ENCODE measurements at regions not wholly inside any gene's neighbourhood (a gene's known extent, or its start where the extent isn't known, plus 50 kb on each side); places are given as distances from the start of the nearest gene placed in this dataset.

DNA sequence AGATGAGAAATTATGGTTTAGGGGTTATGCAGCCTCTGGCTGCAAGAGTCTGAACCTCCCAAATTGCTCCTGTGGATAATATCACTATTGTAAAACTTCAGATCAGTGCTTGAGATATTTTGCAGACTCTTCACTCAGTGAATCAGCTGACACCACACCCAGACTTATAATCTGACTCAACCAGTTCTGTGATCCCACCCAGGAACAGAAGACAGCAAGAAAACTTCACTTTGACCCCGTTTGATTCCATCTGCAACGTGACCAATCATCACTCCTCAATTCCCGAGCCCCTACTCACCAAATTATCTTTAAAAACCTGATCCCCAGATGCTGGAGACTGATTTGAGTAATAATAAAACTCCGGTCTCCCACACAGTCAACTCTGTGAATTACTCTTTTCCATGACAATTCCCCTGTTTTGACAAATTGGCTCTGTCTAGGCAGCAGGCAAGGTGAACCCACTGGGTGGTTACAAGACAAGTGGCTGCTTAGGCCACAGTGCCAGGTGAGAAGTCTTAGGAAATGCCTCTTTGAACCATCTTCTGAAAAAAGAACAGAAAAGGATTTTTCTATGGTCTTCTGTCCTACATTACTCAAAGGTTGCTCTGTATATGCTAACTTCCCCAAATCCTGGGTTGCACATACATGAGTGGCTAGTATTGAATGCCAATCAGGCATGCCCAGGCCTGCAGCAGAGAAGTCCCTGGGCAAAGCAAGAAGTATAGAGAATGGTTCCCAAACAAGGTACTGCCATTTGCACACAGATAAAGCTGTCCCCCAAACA is 588.0 kb downstream of the PRELID2 start:
- H3K9me3 Mint-ChIP-seq, result peaks cover 5% of the 10 kb centered on the region

DNA sequence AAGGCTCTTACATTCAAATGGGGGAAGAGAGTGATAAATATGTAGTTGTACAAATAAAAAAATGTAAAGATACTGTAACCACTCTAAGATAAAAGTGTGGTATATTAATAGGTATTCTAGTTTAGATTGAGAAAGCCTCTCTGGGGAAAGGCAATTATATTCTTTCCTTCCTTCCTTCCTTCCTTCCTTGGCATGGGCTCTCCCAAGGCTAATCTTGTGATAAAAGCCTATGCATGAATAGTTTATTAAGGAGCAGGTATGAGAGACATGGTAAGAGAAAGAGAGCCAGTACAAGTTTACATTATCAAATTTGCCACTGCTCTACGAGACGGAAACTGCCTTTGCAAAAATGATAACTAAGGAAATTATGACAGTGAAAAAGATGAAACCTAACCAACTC is 588.8 kb downstream of the PRELID2 start:
- ATAC-seq (replicated peaks), result no peak
- Mint-ChIP-seq H3K9me3 (no peaks in the 10 kb centered on the region), H3K27me3 (no peaks in the 10 kb centered on the region), H3K4me3 (no peak overlapping the region), H3K4me1 (no peaks in the 10 kb centered on the region), H3K36me3 (ENCODE audit: low read depth) (no peaks in the 10 kb centered on the region), H3K27ac (no peak overlapping the region)

More for the DNA sequence above, 588.0 kb downstream of the PRELID2 start:
- Mint-ChIP-seq H3K36me3 (ENCODE audit: low read depth) (no peaks in the 10 kb centered on the region), H3K4me3 (no peak overlapping the region), H3K4me1 (no peaks in the 10 kb centered on the region), H3K27ac (no peak overlapping the region), H3K27me3 (no peaks in the 10 kb centered on the region)
- ATAC-seq (replicated peaks), result no peak

DNA sequence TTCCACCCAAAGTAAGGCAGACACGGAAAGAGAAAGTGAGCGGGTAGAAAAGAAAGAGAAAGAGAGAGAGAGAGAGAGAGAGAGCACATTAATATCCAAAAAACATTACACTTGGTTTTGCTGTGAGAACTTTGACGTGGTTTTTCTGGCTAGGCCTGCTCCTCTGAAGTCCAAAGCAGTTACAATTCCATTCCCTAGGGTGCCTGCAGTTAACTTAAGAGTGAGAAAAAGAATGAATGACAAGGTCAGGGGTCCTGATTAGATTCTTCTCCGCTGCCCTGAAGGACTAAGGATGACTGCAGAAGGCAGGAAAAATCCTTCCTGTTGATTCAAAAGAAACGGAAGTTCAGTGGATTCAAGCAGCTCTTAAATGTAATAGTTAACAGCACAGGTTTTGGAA is 589.8 kb downstream of the PRELID2 start:
- no peaks in the 10 kb centered on the region for H3K4me1 Mint-ChIP-seq
- no peak overlapping the region for H3K4me3 Mint-ChIP-seq
- no peak overlapping the region for H3K27ac Mint-ChIP-seq
- H3K36me3 Mint-ChIP-seq (ENCODE audit: low read depth), result no peaks in the 10 kb centered on the region
- H3K9me3 Mint-ChIP-seq, result no peaks in the 10 kb centered on the region
- no peaks in the 10 kb centered on the region for H3K27me3 Mint-ChIP-seq
- ATAC-seq (replicated peaks), result no peak

DNA sequence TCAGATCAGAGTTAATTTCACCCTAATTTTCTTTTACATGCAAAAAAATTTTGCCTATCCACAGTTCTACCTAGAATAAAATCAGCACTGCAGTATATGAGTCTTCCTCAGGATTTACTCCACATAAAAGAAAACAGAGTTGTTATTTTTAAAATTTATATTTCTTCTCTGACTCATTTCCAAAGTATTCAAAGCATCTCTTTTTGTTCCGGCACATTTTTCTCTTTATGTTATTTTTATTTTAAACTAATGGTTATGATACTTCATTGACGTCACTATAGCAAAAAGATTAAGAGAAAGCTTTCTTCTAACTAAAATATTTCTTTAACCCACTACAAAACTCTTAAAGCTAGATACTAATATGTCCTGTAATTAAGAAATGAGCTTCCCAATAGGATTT is 590.4 kb downstream of the PRELID2 start:
- H3K27ac Mint-ChIP-seq, result no peak overlapping the region
- H3K4me3 Mint-ChIP-seq, result no peak overlapping the region
- ATAC-seq (replicated peaks), result no peak
- H3K4me1 Mint-ChIP-seq, result no peaks in the 10 kb centered on the region
- H3K27me3 Mint-ChIP-seq, result no peaks in the 10 kb centered on the region
- H3K9me3 Mint-ChIP-seq, result no peaks in the 10 kb centered on the region
- no peaks in the 10 kb centered on the region for H3K36me3 Mint-ChIP-seq (ENCODE audit: low read depth)

DNA sequence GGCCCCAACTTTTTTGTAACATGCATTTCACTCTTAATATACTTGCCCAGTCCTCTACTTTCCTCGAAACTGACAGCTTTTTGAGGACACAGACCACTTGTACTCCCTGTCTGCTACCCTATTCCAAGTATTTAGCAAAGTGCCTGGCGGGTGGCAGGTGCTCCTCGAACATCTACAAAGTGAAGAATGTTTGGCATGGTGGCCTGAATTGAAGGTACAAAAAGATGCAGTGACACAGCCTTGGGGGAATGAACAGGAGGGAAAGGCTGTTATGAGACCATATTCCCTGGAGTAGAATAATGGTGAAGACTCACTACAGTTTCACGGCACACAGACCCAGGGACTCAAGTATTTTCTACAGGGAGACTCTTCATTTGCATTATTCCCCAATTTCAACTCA is 590.9 kb downstream of the PRELID2 start:
- no peak overlapping the region for H3K4me3 Mint-ChIP-seq
- H3K27me3 Mint-ChIP-seq, result no peaks in the 10 kb centered on the region
- H3K4me1 Mint-ChIP-seq, result no peaks in the 10 kb centered on the region
- H3K36me3 Mint-ChIP-seq (ENCODE audit: low read depth), result no peaks in the 10 kb centered on the region
- no peak overlapping the region for H3K27ac Mint-ChIP-seq
- ATAC-seq (replicated peaks), result no peak
- H3K9me3 Mint-ChIP-seq, result no peaks in the 10 kb centered on the region

DNA sequence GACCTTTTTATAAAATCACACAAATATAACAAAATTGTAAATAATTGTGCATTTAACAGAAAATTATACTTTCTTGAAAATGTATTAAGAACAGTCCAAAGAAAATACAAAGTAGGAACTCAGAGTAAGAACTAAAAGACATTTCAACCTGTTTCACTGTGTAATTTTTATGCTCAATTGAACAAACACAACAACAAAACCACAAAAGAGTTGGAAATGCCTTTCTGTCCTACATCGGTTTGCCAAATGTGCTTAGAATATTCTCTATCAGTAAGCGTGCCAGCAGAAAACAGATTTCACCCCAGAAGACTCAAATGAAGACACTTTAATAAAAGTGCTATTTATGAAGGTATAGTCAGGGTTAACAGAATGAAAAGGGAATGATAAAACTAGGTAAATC is 592.1 kb downstream of the PRELID2 start:
- H3K4me3 Mint-ChIP-seq, result no peak overlapping the region
- no peak overlapping the region for H3K27ac Mint-ChIP-seq
- H3K4me1 Mint-ChIP-seq, result no peaks in the 10 kb centered on the region
- H3K27me3 Mint-ChIP-seq, result no peaks in the 10 kb centered on the region
- no peaks in the 10 kb centered on the region for H3K36me3 Mint-ChIP-seq (ENCODE audit: low read depth)
- H3K9me3 Mint-ChIP-seq, result peaks cover 3% of the 10 kb centered on the region
- no peak for ATAC-seq (replicated peaks)

DNA sequence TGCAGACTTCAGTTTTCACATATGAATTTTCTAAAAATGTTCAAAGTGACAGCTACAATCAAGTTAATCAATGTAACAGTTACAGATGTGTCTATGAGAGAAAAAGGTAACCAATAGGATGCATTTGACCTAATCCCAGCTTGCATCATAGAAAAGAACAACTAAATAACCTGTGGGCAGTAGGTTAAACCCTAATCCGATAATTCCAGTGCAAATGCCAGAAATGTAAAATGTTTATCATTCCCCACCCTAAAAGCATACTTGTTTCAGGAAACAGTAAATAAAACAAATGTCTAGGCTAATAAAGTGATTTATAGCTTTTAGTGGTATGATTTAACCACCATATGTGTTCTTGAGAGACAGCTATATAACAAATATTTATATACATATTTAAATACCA is 592.6 kb downstream of the PRELID2 start:
- no peaks in the 10 kb centered on the region for H3K36me3 Mint-ChIP-seq (ENCODE audit: low read depth)
- ATAC-seq (replicated peaks), result no peak
- peaks cover 3% of the 10 kb centered on the region for H3K9me3 Mint-ChIP-seq
- no peaks in the 10 kb centered on the region for H3K4me1 Mint-ChIP-seq
- H3K4me3 Mint-ChIP-seq, result no peak overlapping the region
- no peaks in the 10 kb centered on the region for H3K27me3 Mint-ChIP-seq
- no peak overlapping the region for H3K27ac Mint-ChIP-seq

DNA sequence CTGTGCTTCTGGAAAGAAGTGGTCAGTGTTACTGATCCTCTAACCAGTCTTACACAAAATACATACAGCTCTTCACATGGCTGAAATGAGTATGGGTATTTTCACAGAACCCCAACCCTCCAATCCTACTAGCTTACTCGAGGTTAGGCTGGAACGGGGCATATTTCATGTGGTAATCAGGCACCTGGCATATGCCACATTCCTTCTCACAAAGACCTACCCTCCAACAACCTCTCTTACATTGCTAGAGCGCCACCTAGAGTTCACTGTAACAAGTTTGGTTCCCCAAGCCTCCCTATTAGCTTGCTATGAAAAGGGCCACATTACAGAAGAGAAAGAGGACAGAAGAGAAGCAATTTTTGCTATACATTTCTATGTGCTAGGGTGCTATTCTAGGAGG is 597.3 kb downstream of the PRELID2 start:
- Mint-ChIP-seq H3K27me3 (no peaks in the 10 kb centered on the region), H3K27ac (no peak overlapping the region), H3K4me1 (no peaks in the 10 kb centered on the region)

DNA sequence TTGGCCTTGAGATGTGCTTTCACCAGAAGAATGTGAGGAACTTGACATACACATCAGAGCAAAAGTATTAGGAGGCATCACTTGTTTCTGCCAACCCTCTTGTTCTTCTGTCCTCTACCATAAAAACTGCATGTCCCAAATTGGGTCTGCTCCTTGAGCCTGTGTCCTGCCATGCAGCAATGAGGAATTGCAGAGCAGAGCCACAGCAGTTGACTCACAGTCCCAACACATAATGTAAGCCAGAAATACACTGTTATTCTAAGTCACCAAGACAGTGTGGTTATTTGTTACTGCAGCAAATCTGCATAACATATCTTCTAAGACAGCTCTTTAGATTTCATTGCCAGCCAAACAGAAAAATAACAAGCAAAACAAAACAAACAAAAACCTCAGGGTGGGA is 598.2 kb downstream of the PRELID2 start:
- H3K4me1 Mint-ChIP-seq, result no peaks in the 10 kb centered on the region
- H3K27ac Mint-ChIP-seq, result no peak overlapping the region
- no peak overlapping the region for H3K4me3 Mint-ChIP-seq
- H3K27me3 Mint-ChIP-seq, result no peaks in the 10 kb centered on the region
- no peaks in the 10 kb centered on the region for H3K36me3 Mint-ChIP-seq (ENCODE audit: low read depth)
- peaks cover 3% of the 10 kb centered on the region for H3K9me3 Mint-ChIP-seq
- no peak for ATAC-seq (replicated peaks)

More for the DNA sequence above, 597.3 kb downstream of the PRELID2 start:
- ATAC-seq (replicated peaks), result no peak
- H3K36me3 Mint-ChIP-seq (ENCODE audit: low read depth), result no peaks in the 10 kb centered on the region
- no peak overlapping the region for H3K4me3 Mint-ChIP-seq
- H3K9me3 Mint-ChIP-seq, result peaks cover 3% of the 10 kb centered on the region

DNA sequence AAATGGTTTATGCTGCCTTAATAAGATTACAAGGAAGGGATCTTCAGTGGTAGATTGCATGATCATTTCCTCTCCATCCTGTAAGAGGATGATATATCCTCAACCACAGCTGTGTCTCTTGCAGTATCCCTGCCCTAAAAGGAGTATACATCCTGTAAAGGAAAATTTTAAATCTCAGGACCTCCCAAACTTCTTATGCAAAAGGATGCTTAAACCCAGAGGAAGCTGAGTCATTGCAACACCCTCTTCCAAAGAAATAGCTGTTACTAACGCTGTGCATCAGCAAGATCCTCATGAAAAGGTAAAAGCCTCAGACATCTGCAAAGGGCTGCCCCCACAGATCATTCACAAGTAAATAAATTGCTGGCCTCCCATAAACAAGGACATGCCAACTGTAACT is 599.0 kb downstream of the PRELID2 start:
- Mint-ChIP-seq H3K36me3 (ENCODE audit: low read depth) (no peaks in the 10 kb centered on the region), H3K27me3 (no peaks in the 10 kb centered on the region), H3K27ac (no peak overlapping the region), H3K4me1 (no peaks in the 10 kb centered on the region), H3K9me3 (peaks cover 3% of the 10 kb centered on the region), H3K4me3 (no peak overlapping the region)
- no peak for ATAC-seq (replicated peaks)

DNA sequence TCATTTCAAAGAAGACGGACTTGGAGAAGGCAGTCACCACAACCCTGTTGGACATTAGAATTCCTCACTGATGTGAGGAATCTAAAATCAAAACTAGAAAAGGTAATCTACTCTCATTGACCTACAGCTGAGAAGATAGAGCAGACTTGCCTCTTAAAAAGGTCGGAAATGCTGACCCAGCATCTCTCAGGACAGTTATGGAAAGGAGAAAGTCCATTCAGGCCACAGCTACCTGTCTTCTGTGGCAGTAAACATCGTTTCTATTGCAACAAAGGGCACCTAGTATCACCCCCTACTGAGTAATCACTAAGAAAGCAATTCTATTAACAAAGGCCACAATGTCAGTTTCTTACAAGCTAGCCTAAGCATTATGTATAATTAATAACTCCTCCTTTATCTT is 601.7 kb downstream of the PRELID2 start:
- H3K4me1 Mint-ChIP-seq, result no peaks in the 10 kb centered on the region
- peaks cover 5% of the 10 kb centered on the region for H3K9me3 Mint-ChIP-seq
- no peak for ATAC-seq (replicated peaks)
- no peaks in the 10 kb centered on the region for H3K27me3 Mint-ChIP-seq
- no peaks in the 10 kb centered on the region for H3K36me3 Mint-ChIP-seq (ENCODE audit: low read depth)
- no peak overlapping the region for H3K4me3 Mint-ChIP-seq
- H3K27ac Mint-ChIP-seq, result no peak overlapping the region

DNA sequence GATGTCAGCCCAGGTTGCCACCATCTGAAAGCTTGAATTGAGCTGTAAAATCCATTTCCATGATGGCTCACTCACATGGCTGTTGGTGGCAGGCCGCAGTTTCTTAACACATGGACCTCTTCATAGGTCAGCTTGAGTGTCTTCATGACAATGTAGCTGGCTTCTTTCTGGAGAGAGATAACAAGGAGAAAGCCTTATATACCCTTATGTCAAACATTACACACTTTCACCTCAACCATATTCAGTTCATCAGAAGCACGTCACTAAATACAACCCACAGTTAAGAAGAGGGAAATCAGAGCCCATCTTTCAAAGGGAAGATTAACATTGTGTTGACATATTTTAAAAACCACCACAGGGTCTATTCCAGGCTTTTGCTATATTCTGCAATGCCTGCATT is 604.4 kb downstream of the PRELID2 start:
- Mint-ChIP-seq H3K4me1 (no peaks in the 10 kb centered on the region), H3K4me3 (no peak overlapping the region), H3K9me3 (peaks cover 5% of the 10 kb centered on the region), H3K27ac (no peak overlapping the region), H3K27me3 (no peaks in the 10 kb centered on the region), H3K36me3 (ENCODE audit: low read depth) (no peaks in the 10 kb centered on the region)
- ATAC-seq (replicated peaks), result no peak

DNA sequence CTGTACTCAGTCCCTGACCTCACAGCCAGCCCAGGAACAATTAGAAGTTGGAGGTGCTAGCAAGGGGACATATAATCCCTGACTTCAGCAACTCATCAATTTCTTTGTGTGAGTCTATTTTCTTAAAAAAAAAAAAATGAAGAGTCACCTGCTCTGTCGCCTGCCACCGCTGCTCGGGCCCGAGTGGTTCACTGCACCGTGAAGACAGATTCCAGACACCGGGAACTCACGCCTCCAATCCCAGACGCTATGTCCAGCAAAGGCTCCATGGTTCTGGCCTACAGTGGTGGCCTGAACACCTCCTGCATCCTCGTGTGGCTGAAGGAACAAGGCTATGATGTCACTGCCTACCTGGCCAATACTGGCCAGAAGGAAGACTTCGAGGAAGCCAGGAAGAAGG is 606.6 kb downstream of the PRELID2 start:
- Mint-ChIP-seq H3K9me3 (peaks cover 5% of the 10 kb centered on the region), H3K36me3 (ENCODE audit: low read depth) (no peaks in the 10 kb centered on the region), H3K4me3 (no peak overlapping the region)

DNA sequence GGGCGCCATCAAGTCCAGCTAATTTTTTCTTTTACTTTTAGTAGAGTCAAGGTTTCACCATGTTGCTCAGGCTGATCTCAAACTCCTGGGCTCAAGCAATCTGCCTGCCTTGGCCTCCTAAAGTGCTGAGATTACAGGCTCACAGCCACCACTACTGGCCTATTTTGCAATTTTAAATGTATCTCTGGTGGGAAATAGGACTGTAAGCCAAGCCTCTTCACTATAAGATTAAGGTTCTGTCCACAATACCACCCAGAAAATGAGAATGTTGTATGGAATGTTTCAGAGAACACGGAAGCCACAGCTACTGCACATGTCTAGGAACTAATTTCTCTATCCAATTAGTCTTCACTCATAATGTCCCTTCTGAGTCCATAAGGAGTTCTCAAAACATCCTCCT is 607.3 kb downstream of the PRELID2 start:
- H3K27ac Mint-ChIP-seq, result no peak overlapping the region

More for the DNA sequence above, 606.6 kb downstream of the PRELID2 start:
- no peak for ATAC-seq (replicated peaks)
- Mint-ChIP-seq H3K27me3 (no peaks in the 10 kb centered on the region), H3K27ac (no peak overlapping the region), H3K4me1 (no peaks in the 10 kb centered on the region)

DNA sequence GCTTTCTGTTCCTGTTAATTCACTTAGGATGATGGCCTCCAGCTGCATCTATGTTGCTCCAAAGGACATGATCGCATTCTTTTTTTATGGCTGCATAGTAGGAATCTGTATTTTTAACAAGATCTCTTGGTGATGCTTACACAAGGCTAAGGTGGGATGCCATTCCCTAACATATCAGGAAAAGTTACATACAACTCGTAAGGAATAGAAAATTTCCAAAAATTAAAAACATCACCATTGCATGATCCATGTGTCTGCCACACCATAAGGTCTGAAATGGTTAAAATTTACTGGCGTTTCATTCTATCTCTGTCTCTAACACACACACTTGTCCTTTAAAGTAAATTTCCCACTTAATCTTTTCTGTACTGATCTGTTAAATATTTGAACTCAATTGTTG is 608.4 kb downstream of the PRELID2 start:
- no peak overlapping the region for H3K27ac Mint-ChIP-seq
- no peaks in the 10 kb centered on the region for H3K27me3 Mint-ChIP-seq
- H3K4me3 Mint-ChIP-seq, result no peak overlapping the region
- H3K4me1 Mint-ChIP-seq, result no peaks in the 10 kb centered on the region
- peaks cover 5% of the 10 kb centered on the region for H3K9me3 Mint-ChIP-seq
- no peak for ATAC-seq (replicated peaks)
- no peaks in the 10 kb centered on the region for H3K36me3 Mint-ChIP-seq (ENCODE audit: low read depth)

More for the DNA sequence above, 607.3 kb downstream of the PRELID2 start:
- H3K4me1 Mint-ChIP-seq, result no peaks in the 10 kb centered on the region
- H3K4me3 Mint-ChIP-seq, result no peak overlapping the region
- peaks cover 5% of the 10 kb centered on the region for H3K9me3 Mint-ChIP-seq
- H3K27me3 Mint-ChIP-seq, result no peaks in the 10 kb centered on the region
- no peaks in the 10 kb centered on the region for H3K36me3 Mint-ChIP-seq (ENCODE audit: low read depth)
- ATAC-seq (replicated peaks), result no peak

DNA sequence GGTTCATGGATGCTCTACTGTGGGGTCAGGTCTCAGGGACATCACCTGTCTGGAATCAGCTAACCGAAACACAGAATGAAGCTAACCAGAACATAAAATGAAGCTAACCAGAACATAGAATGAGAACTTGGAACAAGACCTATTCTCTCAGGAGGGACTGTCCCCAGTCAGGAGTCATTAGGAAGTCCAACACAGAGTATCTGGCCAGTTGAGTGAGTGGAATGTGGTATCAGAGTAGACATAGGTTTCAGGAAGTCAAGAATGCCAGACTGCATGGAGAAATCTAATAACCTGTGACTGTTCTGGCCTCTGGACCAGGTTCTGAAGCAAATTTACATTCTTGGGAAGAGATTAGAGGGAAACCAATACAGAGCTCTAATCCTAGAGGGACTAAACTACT is 609.6 kb downstream of the PRELID2 start:
- Mint-ChIP-seq H3K27ac (no peak overlapping the region), H3K4me3 (no peak overlapping the region), H3K27me3 (no peaks in the 10 kb centered on the region), H3K36me3 (ENCODE audit: low read depth) (no peaks in the 10 kb centered on the region), H3K9me3 (no peaks in the 10 kb centered on the region), H3K4me1 (no peaks in the 10 kb centered on the region)
- ATAC-seq (replicated peaks), result no peak

Measured in activated T-helper 17 cell treated with anti-CD3 and anti-CD28 coated beads, Interleukin-2, amount 50 U/mL, for 72 hours (primary cell).